ENCODE measurements at regions not wholly inside any gene's neighbourhood (a gene's known extent, or its start where the extent isn't known, plus 50 kb on each side); places are given as distances from the start of the nearest gene placed in this dataset.
"Not testable (repeated sequence)": the region's sequence is repeated elsewhere in the genome, so short reads cannot be mapped to it uniquely, and the experiment has no call there.

GRCh38 chr9:24652181-24652580 is 106.5 kb upstream of the IZUMO3 start:
- Histone ChIP-seq H3K4me3 (ENCODE audit: low read length in 2 of 2) (no peak overlapping the region), H3K36me3 (ENCODE audit: control insufficient read depth in 2 of 2, insufficient read depth in 2 of 2, low read length in 2 of 2) (no peaks in the 10 kb centered on the region), H3K27ac (ENCODE audit: low read depth in 2 of 2, low read length in 2 of 2) (no peak overlapping the region), H3K4me1 (ENCODE audit: control insufficient read depth in 2 of 2, insufficient read depth in 2 of 2, low read length in 2 of 2) (no peaks in the 10 kb centered on the region), H3K27me3 (ENCODE audit: control insufficient read depth in 2 of 2, insufficient read depth in 2 of 2, low read length in 2 of 2) (no peaks in the 10 kb centered on the region), H3K9me3 (ENCODE audit: control insufficient read depth in 2 of 2, low read length in 2 of 2) (peaks cover 0 to 7% of the 10 kb centered on the region in 2 donors), H3K9ac (ENCODE audit: low read depth in 1 of 2, low read length in 2 of 2) (no peak overlapping the region)

DNA sequence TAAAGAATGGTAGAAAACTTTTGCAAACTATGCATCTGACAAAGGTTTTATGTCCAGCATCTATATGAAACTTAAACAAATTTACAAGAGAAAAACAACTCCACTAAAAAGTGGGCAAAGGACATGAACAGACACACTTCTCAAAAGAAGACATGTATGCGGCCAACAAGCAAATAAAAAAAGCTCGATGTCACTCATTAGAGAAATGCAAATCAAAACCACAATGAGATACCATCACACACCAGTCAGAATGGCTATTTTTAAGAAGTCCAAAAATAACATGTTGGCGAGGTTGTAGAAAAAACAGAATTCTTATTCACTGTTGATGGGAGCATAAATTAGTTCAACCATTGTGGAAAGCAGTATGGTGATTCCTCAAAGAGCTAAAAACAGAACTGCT is 83.1 kb upstream of the IZUMO3 start:
- H3K9ac ChIP-seq (ENCODE audit: low read depth in 1 of 2, low read length in 2 of 2); H3K4me3 ChIP-seq (ENCODE audit: low read length in 2 of 2); H3K27me3 ChIP-seq (ENCODE audit: control insufficient read depth in 2 of 2, insufficient read depth in 2 of 2, low read length in 2 of 2); H3K4me1 ChIP-seq (ENCODE audit: control insufficient read depth in 2 of 2, insufficient read depth in 2 of 2, low read length in 2 of 2); H3K36me3 ChIP-seq (ENCODE audit: control insufficient read depth in 2 of 2, insufficient read depth in 2 of 2, low read length in 2 of 2); H3K9me3 ChIP-seq (ENCODE audit: control insufficient read depth in 2 of 2, low read length in 2 of 2); H3K27ac ChIP-seq (ENCODE audit: low read depth in 2 of 2, low read length in 2 of 2): not testable (repeated sequence)

- no peak overlapping the region for H3K27ac ChIP-seq (ENCODE audit: low read depth in 2 of 2, low read length in 2 of 2)
Measured at GRCh38 chr9:24625097-24625496, 79.4 kb upstream of the IZUMO3 start.

DNA sequence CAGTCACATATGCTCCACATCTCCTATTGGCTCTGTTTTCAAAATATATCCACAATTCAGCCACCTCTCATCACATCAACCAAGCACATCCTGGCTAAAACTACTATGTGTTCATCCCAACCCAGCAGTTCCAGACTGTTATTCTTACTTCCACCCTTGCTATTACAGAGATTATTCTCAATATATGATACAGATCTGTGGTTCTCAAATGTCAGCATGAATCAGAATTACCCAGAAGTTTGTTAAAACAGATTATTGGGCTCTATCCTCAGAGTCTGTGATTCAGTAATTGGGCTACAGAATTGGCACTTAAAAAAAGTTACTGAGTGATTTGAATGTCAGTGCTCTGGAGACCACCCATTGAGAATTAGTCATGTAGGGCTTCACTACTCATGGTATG is 78.8 kb upstream of the IZUMO3 start:
- Histone ChIP-seq H3K4me3 (ENCODE audit: low read length in 2 of 2) (no peak overlapping the region), H3K27ac (ENCODE audit: low read depth in 2 of 2, low read length in 2 of 2) (no peak overlapping the region), H3K36me3 (ENCODE audit: control insufficient read depth in 2 of 2, insufficient read depth in 2 of 2, low read length in 2 of 2) (no peaks in the 10 kb centered on the region), H3K27me3 (ENCODE audit: control insufficient read depth in 2 of 2, insufficient read depth in 2 of 2, low read length in 2 of 2) (no peaks in the 10 kb centered on the region), H3K9me3 (ENCODE audit: control insufficient read depth in 2 of 2, low read length in 2 of 2) (no peaks in the 10 kb centered on the region), H3K9ac (ENCODE audit: low read depth in 1 of 2, low read length in 2 of 2) (no peak overlapping the region), H3K4me1 (ENCODE audit: control insufficient read depth in 2 of 2, insufficient read depth in 2 of 2, low read length in 2 of 2) (no peaks in the 10 kb centered on the region)

More at GRCh38 chr9:24625097-24625496, 79.4 kb upstream of the IZUMO3 start:
- no peaks in the 10 kb centered on the region for H3K36me3 ChIP-seq (ENCODE audit: control insufficient read depth in 2 of 2, insufficient read depth in 2 of 2, low read length in 2 of 2)
- no peak overlapping the region for H3K4me3 ChIP-seq (ENCODE audit: low read length in 2 of 2)
- no peaks in the 10 kb centered on the region for H3K27me3 ChIP-seq (ENCODE audit: control insufficient read depth in 2 of 2, insufficient read depth in 2 of 2, low read length in 2 of 2)
- H3K9ac ChIP-seq (ENCODE audit: low read depth in 1 of 2, low read length in 2 of 2), result no peak overlapping the region
- H3K4me1 ChIP-seq (ENCODE audit: control insufficient read depth in 2 of 2, insufficient read depth in 2 of 2, low read length in 2 of 2), result no peaks in the 10 kb centered on the region
- H3K9me3 ChIP-seq (ENCODE audit: control insufficient read depth in 2 of 2, low read length in 2 of 2), result no peaks in the 10 kb centered on the region

DNA sequence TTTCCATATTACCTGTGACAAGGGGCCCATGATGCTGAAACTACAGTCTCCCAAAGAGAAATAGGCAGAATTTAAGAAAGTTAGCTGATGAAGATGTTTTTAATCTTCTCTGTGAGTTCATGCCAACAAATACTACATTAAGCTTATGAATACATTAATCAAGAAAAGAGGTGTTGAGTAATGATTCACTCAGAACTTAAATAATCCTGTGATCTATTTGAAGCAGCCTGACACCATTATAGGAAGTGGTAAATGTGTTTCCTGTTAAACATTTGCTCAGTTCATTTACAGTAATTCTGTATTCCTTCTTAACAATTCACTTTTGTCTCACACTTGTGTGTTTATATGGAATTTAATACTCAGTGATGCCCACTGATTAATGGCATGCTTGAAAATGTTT is 75.0 kb upstream of the IZUMO3 start:
- Histone ChIP-seq H3K27me3 (ENCODE audit: control insufficient read depth in 2 of 2, insufficient read depth in 2 of 2, low read length in 2 of 2) (no peaks in the 10 kb centered on the region), H3K36me3 (ENCODE audit: control insufficient read depth in 2 of 2, insufficient read depth in 2 of 2, low read length in 2 of 2) (no peaks in the 10 kb centered on the region), H3K27ac (ENCODE audit: low read depth in 2 of 2, low read length in 2 of 2) (no peak overlapping the region), H3K9me3 (ENCODE audit: control insufficient read depth in 2 of 2, low read length in 2 of 2) (no peaks in the 10 kb centered on the region), H3K9ac (ENCODE audit: low read depth in 1 of 2, low read length in 2 of 2) (no peak overlapping the region), H3K4me3 (ENCODE audit: low read length in 2 of 2) (no peak overlapping the region), H3K4me1 (ENCODE audit: control insufficient read depth in 2 of 2, insufficient read depth in 2 of 2, low read length in 2 of 2) (no peaks in the 10 kb centered on the region)

- H3K27me3 ChIP-seq (ENCODE audit: control insufficient read depth in 2 of 2, insufficient read depth in 2 of 2, low read length in 2 of 2), result no peaks in the 10 kb centered on the region
- no peak overlapping the region for H3K27ac ChIP-seq (ENCODE audit: low read depth in 2 of 2, low read length in 2 of 2)
- no peaks in the 10 kb centered on the region for H3K36me3 ChIP-seq (ENCODE audit: control insufficient read depth in 2 of 2, insufficient read depth in 2 of 2, low read length in 2 of 2)
- H3K9me3 ChIP-seq (ENCODE audit: control insufficient read depth in 2 of 2, low read length in 2 of 2), result no peaks in the 10 kb centered on the region
- H3K9ac ChIP-seq (ENCODE audit: low read depth in 1 of 2, low read length in 2 of 2), result no peak overlapping the region
- H3K4me3 ChIP-seq (ENCODE audit: low read length in 2 of 2), result no peak overlapping the region
- no peaks in the 10 kb centered on the region for H3K4me1 ChIP-seq (ENCODE audit: control insufficient read depth in 2 of 2, insufficient read depth in 2 of 2, low read length in 2 of 2)
Measured at GRCh38 chr9:24616863-24617262, 71.2 kb upstream of the IZUMO3 start.

DNA sequence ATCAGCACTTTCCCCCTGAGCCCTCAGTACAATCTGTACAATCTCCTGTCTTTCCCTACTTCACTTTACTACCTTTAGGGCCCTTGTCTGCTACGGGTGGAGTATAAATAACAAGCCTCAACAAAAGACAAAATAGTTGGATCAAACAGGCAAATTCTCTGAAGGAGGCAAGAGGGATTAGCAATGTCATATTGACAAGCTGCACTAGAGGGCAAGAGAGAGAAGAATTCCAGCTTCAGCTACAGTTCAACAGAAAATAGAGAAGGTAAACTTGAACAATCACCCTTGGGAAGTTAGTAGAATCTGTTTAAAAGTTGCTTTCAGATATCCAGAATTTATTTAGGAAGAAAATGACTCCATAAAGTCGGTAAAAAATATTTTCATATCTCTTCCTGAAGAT is 68.4 kb upstream of the IZUMO3 start:
- H3K4me3 ChIP-seq (ENCODE audit: low read length in 2 of 2), result no peak overlapping the region
- H3K4me1 ChIP-seq (ENCODE audit: control insufficient read depth in 2 of 2, insufficient read depth in 2 of 2, low read length in 2 of 2), result no peaks in the 10 kb centered on the region
- no peaks in the 10 kb centered on the region for H3K27me3 ChIP-seq (ENCODE audit: control insufficient read depth in 2 of 2, insufficient read depth in 2 of 2, low read length in 2 of 2)
- H3K36me3 ChIP-seq (ENCODE audit: control insufficient read depth in 2 of 2, insufficient read depth in 2 of 2, low read length in 2 of 2), result no peaks in the 10 kb centered on the region
- H3K9ac ChIP-seq (ENCODE audit: low read depth in 1 of 2, low read length in 2 of 2), result no peak overlapping the region
- H3K27ac ChIP-seq (ENCODE audit: low read depth in 2 of 2, low read length in 2 of 2), result no peak overlapping the region
- no peaks in the 10 kb centered on the region for H3K9me3 ChIP-seq (ENCODE audit: control insufficient read depth in 2 of 2, low read length in 2 of 2)

- Histone ChIP-seq H3K9ac (ENCODE audit: low read depth in 1 of 2, low read length in 2 of 2) (no peak overlapping the region), H3K27ac (ENCODE audit: low read depth in 2 of 2, low read length in 2 of 2) (no peak overlapping the region), H3K4me3 (ENCODE audit: low read length in 2 of 2) (no peak overlapping the region), H3K27me3 (ENCODE audit: control insufficient read depth in 2 of 2, insufficient read depth in 2 of 2, low read length in 2 of 2) (no peaks in the 10 kb centered on the region), H3K36me3 (ENCODE audit: control insufficient read depth in 2 of 2, insufficient read depth in 2 of 2, low read length in 2 of 2) (no peaks in the 10 kb centered on the region), H3K4me1 (ENCODE audit: control insufficient read depth in 2 of 2, insufficient read depth in 2 of 2, low read length in 2 of 2) (no peaks in the 10 kb centered on the region), H3K9me3 (ENCODE audit: control insufficient read depth in 2 of 2, low read length in 2 of 2) (no peaks in the 10 kb centered on the region)
Measured at GRCh38 chr9:24608599-24608998, 62.9 kb upstream of the IZUMO3 start.

GRCh38 chr9:24602693-24603352 is 57.1 kb upstream of the IZUMO3 start:
- H3K27ac ChIP-seq (ENCODE audit: low read depth in 2 of 2, low read length in 2 of 2), result no peak overlapping the region
- no peaks in the 10 kb centered on the region for H3K4me1 ChIP-seq (ENCODE audit: control insufficient read depth in 2 of 2, insufficient read depth in 2 of 2, low read length in 2 of 2)
- H3K9ac ChIP-seq (ENCODE audit: low read depth in 1 of 2, low read length in 2 of 2), result no peak overlapping the region
- no peaks in the 10 kb centered on the region for H3K36me3 ChIP-seq (ENCODE audit: control insufficient read depth in 2 of 2, insufficient read depth in 2 of 2, low read length in 2 of 2)
- no peak overlapping the region for H3K4me3 ChIP-seq (ENCODE audit: low read length in 2 of 2)
- H3K27me3 ChIP-seq (ENCODE audit: control insufficient read depth in 2 of 2, insufficient read depth in 2 of 2, low read length in 2 of 2), result no peaks in the 10 kb centered on the region
- no peaks in the 10 kb centered on the region for H3K9me3 ChIP-seq (ENCODE audit: control insufficient read depth in 2 of 2, low read length in 2 of 2)

Data from mucosa of rectum (tissue), 2 donors.